Lower leg skin (tissue), 4 donors: ENCODE measurements at regions not wholly inside any gene's neighbourhood (a gene's known extent, or its start where the extent isn't known, plus 50 kb on each side); places are given as distances from the start of the nearest gene placed in this dataset.

ENCODE experiments used
- DNase-seq, 2 donors: peaks; one replicate each; pipeline ENCODE4 v3.0.0-alpha.2; 2019; ENCODE audit warnings: low spot score in 2 of 2
- H3K4me3 ChIP-seq: fragments of 200-600 bp; sonication (generic); 2 replicates; pipeline ENCODE4 v1.5.1; 2017; ENCODE audit warnings: mild to moderate bottlenecking, low read depth; ENCODE audit not compliant: poor library complexity, severe bottlenecking
- POLR2A ChIP-seq, 2 donors: fragments of 450-650 bp; IDR thresholded peaks; one replicate each; pipeline ENCODE4 v1.6.1; 2016 to 2017; ENCODE audit warnings: antibody characterized with exemption in 2 of 2, mild to moderate bottlenecking in 1 of 2, moderate library complexity in 1 of 2
- WGBS, 2 donors: methylation state at CpG; one replicate each; pipeline ENCODE4 v1.1.5; 2018; 5-methylcytosine and 5-hydroxymethylcytosine counted together
- intact Hi-C: fragments of 100-400 bp; cut with DNase I; formaldehyde crosslinking; loops from one replicate; pipeline ENCODE4 v1.15.0; 2023; ENCODE audit warnings: low total_unique reads
- TF ChIP-seq, protein P1 (sequence below), 3 donors: fragments of 450-650 bp; IDR thresholded peaks; one replicate each; pipeline ENCODE4 v1.5.1; 2016; ENCODE audit warnings: antibody characterized with exemption in 3 of 3, mild to moderate bottlenecking in 3 of 3, moderate library complexity in 2 of 3

DNA sequence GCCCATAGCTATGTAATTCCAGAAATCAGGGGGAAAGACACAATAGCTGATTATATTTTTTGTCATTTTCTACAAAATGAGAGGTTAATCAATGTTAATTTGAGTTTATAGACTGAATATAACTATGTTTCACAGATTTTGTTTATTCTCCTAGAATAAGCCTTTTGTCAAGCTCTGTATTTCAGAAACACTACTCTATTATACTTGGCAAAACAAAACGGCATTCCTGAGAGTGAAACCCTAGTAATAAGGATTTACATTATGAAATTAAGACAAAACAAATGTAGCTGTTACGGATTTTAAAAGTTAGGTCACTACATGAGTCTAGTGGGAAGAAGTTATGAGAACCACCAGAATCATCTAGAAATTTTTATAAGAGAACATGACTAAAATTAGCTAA is 334.2 kb downstream of the KLF12 start:
- 82 to 85% methylated on average over 2 of the region's 2 CpGs for WGBS, 2 donors
- TF ChIP-seq POLR2A (IDR thresholded peaks at IDR 0.05) = no peak
- TF ChIP-seq, protein P1, sequence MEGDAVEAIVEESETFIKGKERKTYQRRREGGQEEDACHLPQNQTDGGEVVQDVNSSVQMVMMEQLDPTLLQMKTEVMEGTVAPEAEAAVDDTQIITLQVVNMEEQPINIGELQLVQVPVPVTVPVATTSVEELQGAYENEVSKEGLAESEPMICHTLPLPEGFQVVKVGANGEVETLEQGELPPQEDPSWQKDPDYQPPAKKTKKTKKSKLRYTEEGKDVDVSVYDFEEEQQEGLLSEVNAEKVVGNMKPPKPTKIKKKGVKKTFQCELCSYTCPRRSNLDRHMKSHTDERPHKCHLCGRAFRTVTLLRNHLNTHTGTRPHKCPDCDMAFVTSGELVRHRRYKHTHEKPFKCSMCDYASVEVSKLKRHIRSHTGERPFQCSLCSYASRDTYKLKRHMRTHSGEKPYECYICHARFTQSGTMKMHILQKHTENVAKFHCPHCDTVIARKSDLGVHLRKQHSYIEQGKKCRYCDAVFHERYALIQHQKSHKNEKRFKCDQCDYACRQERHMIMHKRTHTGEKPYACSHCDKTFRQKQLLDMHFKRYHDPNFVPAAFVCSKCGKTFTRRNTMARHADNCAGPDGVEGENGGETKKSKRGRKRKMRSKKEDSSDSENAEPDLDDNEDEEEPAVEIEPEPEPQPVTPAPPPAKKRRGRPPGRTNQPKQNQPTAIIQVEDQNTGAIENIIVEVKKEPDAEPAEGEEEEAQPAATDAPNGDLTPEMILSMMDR (IDR thresholded peaks at IDR 0.05) = no peak
- intact Hi-C loops = no loop called here
- no peak overlapping the region for H3K4me3 ChIP-seq
- no peak for DNase-seq

DNA sequence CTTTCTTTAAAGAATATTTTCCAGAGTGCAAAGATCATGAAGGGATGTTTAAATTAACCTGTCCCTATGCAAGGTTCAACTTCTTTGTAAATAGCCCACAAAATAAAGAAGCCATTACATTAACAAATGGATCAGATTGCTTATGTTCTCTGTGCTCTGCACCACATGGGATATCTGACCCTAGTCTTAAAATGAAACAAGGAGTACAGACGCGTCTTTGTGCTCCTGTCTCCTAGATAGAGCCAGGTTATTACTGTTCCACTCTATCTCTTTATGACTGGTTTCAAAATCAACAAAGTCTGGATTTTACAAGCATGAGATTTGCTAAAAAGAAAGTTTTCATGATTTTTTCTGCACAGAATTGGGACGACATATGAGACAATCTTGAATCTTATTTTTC is 339.4 kb downstream of the KLF12 start:
- intact Hi-C loops = no loop called here
- 98 to 100% methylated on average over 3 of the region's 3 CpGs for WGBS, 2 donors

DNA sequence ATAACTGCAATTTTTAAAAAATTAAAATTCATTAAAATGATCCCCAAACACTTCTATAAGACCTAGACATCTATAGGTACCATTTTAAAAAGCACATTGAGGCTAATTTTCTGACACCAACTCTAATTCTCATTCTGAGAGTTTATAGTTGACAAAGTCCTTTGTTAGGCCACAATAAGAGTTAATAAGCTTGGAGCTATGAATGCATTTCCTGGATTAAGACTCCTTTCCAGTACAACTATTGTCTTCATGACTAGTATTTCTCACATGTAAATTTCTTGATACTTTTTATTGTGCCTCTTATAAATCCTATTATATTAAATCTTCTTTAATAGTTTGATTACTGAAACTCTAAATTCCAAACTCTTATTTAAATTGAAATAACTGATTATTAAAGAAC is 340.8 kb downstream of the KLF12 start:
- DNase-seq = no peak
- TF ChIP-seq, protein P1 (IDR thresholded peaks at IDR 0.05) = no peak
- TF ChIP-seq POLR2A (IDR thresholded peaks at IDR 0.05) = no peak
- H3K4me3 ChIP-seq = no peak overlapping the region
- intact Hi-C loops = no loop called here

More for the DNA sequence above, 339.4 kb downstream of the KLF12 start:
- no peak for TF ChIP-seq POLR2A (IDR thresholded peaks at IDR 0.05)
- TF ChIP-seq, protein P1 (IDR thresholded peaks at IDR 0.05) = no peak
- no peak overlapping the region for H3K4me3 ChIP-seq
- DNase-seq = no peak

DNA sequence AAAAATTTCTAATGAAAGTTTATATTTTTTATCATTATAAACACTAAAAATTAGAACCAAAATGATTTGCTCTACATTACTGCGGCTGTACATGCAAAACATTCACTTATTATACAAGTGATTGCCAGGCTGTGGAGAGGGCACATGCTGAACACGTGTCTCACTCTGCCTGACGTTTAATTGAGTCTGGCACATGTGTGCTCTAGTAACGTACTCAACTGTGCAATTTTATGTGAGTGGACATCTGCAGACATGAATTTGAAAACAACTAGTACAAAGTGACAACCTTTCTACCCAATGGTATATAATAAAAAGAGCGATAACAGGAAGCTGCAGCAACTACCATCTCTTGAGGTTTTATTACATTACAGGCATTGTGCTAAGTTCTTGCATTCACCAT is 341.4 kb downstream of the KLF12 start:
- no peak overlapping the region for H3K4me3 ChIP-seq
- intact Hi-C loops = no loop called here
- no peak for DNase-seq
- WGBS, 2 donors = 84 to 85% methylated on average over 5 of the region's 5 CpGs
- TF ChIP-seq, protein P1 (IDR thresholded peaks at IDR 0.05) = no peak
- no peak for TF ChIP-seq POLR2A (IDR thresholded peaks at IDR 0.05)

DNA sequence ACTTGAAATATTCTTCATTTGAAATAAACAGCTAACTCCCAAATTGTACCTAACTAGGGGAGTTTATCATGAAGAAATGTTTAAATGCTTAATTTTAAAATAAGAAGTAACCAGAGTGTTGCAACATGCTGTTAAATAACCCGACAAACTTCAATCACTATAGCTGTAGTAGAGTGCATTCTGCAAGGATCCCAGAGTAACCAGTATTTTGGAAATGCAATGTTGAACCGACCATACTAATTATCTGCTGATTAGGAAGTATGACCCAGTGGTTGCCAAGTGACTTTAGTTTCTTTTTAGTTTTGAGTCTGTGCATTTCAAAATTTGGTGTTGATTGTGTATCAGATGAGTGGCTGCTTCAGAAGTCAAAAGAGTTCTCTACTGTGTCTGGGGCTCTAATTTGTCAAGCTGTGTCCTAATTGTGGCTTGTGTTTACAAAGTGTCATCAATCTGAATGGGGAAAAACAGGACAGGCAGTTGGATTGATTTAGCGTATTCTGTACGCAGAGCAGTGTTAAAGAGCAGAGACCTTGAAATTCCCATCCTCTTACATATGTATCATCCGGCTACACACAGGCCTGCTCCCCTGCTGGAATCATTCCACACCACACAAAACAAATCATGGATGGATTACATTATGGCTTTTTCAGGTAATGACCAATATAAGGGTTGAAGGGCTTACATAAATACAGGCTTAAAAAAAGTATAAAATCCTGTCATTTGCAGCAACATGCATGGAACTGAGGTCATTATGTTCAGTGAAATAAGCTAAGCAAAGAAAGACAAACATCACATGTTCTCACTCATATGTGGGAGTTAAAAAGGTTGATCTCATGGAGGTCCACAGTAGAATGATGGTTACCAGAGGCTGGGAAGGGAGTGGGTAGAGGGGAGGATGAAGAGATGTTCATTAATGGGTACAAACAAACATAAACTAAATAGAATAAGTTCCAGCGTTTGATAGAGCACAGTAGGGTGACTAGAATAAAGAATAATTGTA is 351.5 kb downstream of the KLF12 start:
- 85 to 86% methylated on average over 6 of the region's 6 CpGs for WGBS, 2 donors
- no peak overlapping the region for H3K4me3 ChIP-seq
- TF ChIP-seq, protein P1 (IDR thresholded peaks at IDR 0.05) = no peak
- TF ChIP-seq POLR2A (IDR thresholded peaks at IDR 0.05) = no peak
- no peak for DNase-seq
- intact Hi-C loops = no loop called here
